ENCODE measurements at regions not wholly inside any gene's neighbourhood (a gene's known extent, or its start where the extent isn't known, plus 50 kb on each side); places are given as distances from the start of the nearest gene placed in this dataset.

- ATAC-seq (no peak), DNase-seq (ENCODE audit: low spot score) (no peak), FAIRE-seq (no peak)
- in situ Hi-C loops (cut with HindIII; ENCODE audit: extremely low pct_ligation_motif_present, low pct_unique_long_range_greater_than_20kb), result loop anchor here (25.0 kb wide), 1 partner anchor 722 kb away; no protein-coding TSS in a partner anchor
- H3K4me1 ChIP-seq (ENCODE audit: insufficient read depth, low read length), result no peaks in the 10 kb centered on the region
- ChIA-PET CTCF (ENCODE audit: low intra/inter-chr PET ratio, low total read pairs) (no interaction called here), POLR2A (no interaction called here)
- H3K9me3 ChIP-seq (ENCODE audit: low read length), result no peaks in the 10 kb centered on the region
- no peak overlapping the region for H3K27ac ChIP-seq (ENCODE audit: extremely low read length, insufficient read depth, low read length)
- 52% methylated on average over 8 of the region's 8 CpGs for WGBS (ENCODE audit: low lambda C conversion rate)
- H2AFZ ChIP-seq (ENCODE audit: low read length), result no peak overlapping the region
- H3K4me3 ChIP-seq (replicated peaks in 1 of 3; ENCODE audit: insufficient read depth in 1 of 3, low read depth in 2 of 3, low read length in 3 of 3), result no peak overlapping the region
- no peaks in the 10 kb centered on the region for H3K36me3 ChIP-seq (replicated peaks in 1 of 2; ENCODE audit: control insufficient read depth in 1 of 2, insufficient read depth in 2 of 2, low read length in 2 of 2)
- H4K20me1 ChIP-seq (ENCODE audit: insufficient read depth, low read length), result no peaks in the 10 kb centered on the region
- no peaks in the 10 kb centered on the region for H3K27me3 ChIP-seq (ENCODE audit: control insufficient read depth in 1 of 2, insufficient read depth in 2 of 2, low read length in 2 of 2)
- no peaks in the 10 kb centered on the region for H3K79me2 ChIP-seq (ENCODE audit: insufficient read depth, low read length)
- BruUV-seq (replicated peaks), result no TSS peak
- no peak overlapping the region for H3K4me2 ChIP-seq (ENCODE audit: low read depth, low read length)
- no peak for TF ChIP-seq GTF2F1 (IDR thresholded peaks at IDR 0.05; ENCODE audit: low read length)
- no peak for TF ChIP-seq ZNF572 (CRISPR knock-in tag; IDR thresholded peaks at IDR 0.05)
- no peak for TF ChIP-seq ZNF331 (CRISPR knock-in tag; IDR thresholded peaks at IDR 0.05)
- TF ChIP-seq ZNF280B (CRISPR knock-in tag; IDR thresholded peaks at IDR 0.05; ENCODE audit: borderline replicate concordance), result no peak
- no peak for TF ChIP-seq ETV6 (CRISPR knock-in tag; conservative IDR thresholded peaks at IDR 0.05)
- no peak for TF ChIP-seq MLLT10 (CRISPR knock-in tag; IDR thresholded peaks at IDR 0.05)
- no peak for TF ChIP-seq HNF1B (CRISPR knock-in tag; IDR thresholded peaks at IDR 0.05)
- no peak for TF ChIP-seq ZNF136 (CRISPR knock-in tag; IDR thresholded peaks at IDR 0.05; ENCODE audit: low read depth)
- TF ChIP-seq THRA (CRISPR knock-in tag; IDR thresholded peaks at IDR 0.05; ENCODE audit: borderline replicate concordance), result no peak
- TF ChIP-seq ELF4 (CRISPR knock-in tag; IDR thresholded peaks at IDR 0.05; ENCODE audit: borderline replicate concordance), result no peak
- no peak overlapping the region for H3K9ac ChIP-seq (ENCODE audit: insufficient read depth, low read depth, low read length)
- intact Hi-C loops (cut with micrococcal nuclease; ENCODE audit: unreplicated experiment), result no loop called here
Observed at GRCh38 chr9:28059192-28059591, 485.9 kb upstream of the C9orf72 start.
